GM18907 (cell line): ENCODE measurements at regions not wholly inside any gene's neighbourhood (a gene's known extent, or its start where the extent isn't known, plus 50 kb on each side); places are given as distances from the start of the nearest gene placed in this dataset.
"Not testable (repeated sequence)": the region's sequence is repeated elsewhere in the genome, so short reads cannot be mapped to it uniquely, and the experiment has no call there.

ENCODE experiments used
- ATAC-seq: cut with Tn5 transposase; IDR thresholded peaks from one replicate; pipeline ENCODE4 v1.9.1; 2021; ENCODE audit warnings: mild to moderate bottlenecking, moderate library complexity; ENCODE audit not compliant: unreplicated experiment

- ATAC-seq = no peak
Measured at GRCh38 chr4:124828382-124828781, 115.8 kb upstream of the ANKRD50 start.

GRCh38 chr4:124817531-124817930 lies 105.0 kb upstream of the ANKRD50 start:
- ATAC-seq = no peak

GRCh38 chr4:124812203-124812602 lies 99.7 kb upstream of the ANKRD50 start:
- ATAC-seq = not testable (repeated sequence)

GRCh38 chr4:124810827-124811226 lies 98.3 kb upstream of the ANKRD50 start:
- ATAC-seq = no peak

GRCh38 chr4:124807421-124807820 lies 94.9 kb upstream of the ANKRD50 start:
- no peak for ATAC-seq

GRCh38 chr4:124806403-124806802 lies 93.9 kb upstream of the ANKRD50 start:
- ATAC-seq = no peak

- peak; percentile 97 for ATAC-seq
Measured at GRCh38 chr4:124804584-124804983, 92.1 kb upstream of the ANKRD50 start.

GRCh38 chr4:124804041-124804440 lies 91.5 kb upstream of the ANKRD50 start:
- ATAC-seq = peak; percentile 7

GRCh38 chr4:124803641-124804040 lies 91.1 kb upstream of the ANKRD50 start:
- ATAC-seq = peak; percentile 81

GRCh38 chr4:124803026-124803425 lies 90.5 kb upstream of the ANKRD50 start:
- ATAC-seq = no peak

- ATAC-seq = no peak
Measured at GRCh38 chr4:124797223-124797622, 84.7 kb upstream of the ANKRD50 start.

GRCh38 chr4:124790471-124790870 lies 77.9 kb upstream of the ANKRD50 start:
- no peak for ATAC-seq

- no peak for ATAC-seq
Measured at GRCh38 chr4:124786634-124787033, 74.1 kb upstream of the ANKRD50 start.

GRCh38 chr4:124785645-124786044 lies 73.1 kb upstream of the ANKRD50 start:
- no peak for ATAC-seq

GRCh38 chr4:124783847-124784246 lies 71.3 kb upstream of the ANKRD50 start:
- no peak for ATAC-seq

GRCh38 chr4:124777007-124777406 lies 64.5 kb upstream of the ANKRD50 start:
- ATAC-seq = no peak

- no peak for ATAC-seq
Measured at GRCh38 chr4:124768596-124769365, 56.2 kb upstream of the ANKRD50 start.

GRCh38 chr4:124762956-124763355 lies 50.4 kb upstream of the ANKRD50 start:
- no peak for ATAC-seq
